GM12873 (cell line): ENCODE measurements at regions not wholly inside any gene's neighbourhood (a gene's known extent, or its start where the extent isn't known, plus 50 kb on each side); places are given as distances from the start of the nearest gene placed in this dataset.

Source experiments
- TF ChIP-seq, protein P1 (sequence below): IDR thresholded peaks from 2 replicates; pipeline ENCODE4 v1.5.1; 2012; ENCODE audit warnings: low read depth, mild to moderate bottlenecking, moderate library complexity, low read length, control low read depth; ENCODE audit not compliant: insufficient read depth; ENCODE audit errors: missing control alignments

DNA sequence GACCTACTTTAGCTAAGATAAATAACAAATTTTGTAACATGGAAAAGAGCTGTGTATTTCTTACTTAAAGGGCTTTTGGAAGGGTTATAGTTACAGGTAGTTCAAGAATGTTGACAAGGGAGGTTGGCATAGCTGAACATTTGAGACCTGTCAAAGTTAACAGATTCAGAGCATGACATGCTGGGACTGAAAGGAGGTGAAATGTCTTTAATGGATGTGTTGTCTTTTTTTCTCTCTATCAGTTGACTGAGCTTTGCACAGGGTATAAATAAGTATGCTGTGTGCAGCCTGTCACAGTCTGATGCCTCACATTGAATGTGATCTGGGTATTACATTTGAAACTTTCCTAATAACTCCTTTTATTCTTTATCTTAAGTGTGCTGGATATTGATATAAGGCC lies 411.9 kb upstream of the ZP4 start:
- TF ChIP-seq, protein P1, sequence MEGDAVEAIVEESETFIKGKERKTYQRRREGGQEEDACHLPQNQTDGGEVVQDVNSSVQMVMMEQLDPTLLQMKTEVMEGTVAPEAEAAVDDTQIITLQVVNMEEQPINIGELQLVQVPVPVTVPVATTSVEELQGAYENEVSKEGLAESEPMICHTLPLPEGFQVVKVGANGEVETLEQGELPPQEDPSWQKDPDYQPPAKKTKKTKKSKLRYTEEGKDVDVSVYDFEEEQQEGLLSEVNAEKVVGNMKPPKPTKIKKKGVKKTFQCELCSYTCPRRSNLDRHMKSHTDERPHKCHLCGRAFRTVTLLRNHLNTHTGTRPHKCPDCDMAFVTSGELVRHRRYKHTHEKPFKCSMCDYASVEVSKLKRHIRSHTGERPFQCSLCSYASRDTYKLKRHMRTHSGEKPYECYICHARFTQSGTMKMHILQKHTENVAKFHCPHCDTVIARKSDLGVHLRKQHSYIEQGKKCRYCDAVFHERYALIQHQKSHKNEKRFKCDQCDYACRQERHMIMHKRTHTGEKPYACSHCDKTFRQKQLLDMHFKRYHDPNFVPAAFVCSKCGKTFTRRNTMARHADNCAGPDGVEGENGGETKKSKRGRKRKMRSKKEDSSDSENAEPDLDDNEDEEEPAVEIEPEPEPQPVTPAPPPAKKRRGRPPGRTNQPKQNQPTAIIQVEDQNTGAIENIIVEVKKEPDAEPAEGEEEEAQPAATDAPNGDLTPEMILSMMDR = no peak

DNA sequence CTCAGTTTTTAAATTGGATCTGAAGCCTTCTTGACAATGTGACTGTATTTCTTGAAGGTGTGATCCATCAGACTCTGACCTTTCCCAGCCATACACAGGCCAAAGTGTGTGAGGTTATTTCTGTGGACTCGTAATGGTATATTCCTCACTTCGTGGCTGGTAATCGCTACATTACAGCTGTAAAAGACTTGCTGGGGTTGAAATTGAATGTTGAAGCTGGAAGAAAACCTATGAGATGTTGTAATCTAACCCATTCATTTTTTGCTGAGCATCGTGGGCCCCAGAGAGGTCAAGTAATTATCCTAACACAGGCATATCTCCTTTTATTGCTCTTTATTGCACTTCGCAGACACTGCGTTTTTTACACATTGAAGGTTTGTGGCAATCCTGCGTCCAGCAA lies 405.6 kb upstream of the ZP4 start:
- TF ChIP-seq, protein P1 = no peak

DNA sequence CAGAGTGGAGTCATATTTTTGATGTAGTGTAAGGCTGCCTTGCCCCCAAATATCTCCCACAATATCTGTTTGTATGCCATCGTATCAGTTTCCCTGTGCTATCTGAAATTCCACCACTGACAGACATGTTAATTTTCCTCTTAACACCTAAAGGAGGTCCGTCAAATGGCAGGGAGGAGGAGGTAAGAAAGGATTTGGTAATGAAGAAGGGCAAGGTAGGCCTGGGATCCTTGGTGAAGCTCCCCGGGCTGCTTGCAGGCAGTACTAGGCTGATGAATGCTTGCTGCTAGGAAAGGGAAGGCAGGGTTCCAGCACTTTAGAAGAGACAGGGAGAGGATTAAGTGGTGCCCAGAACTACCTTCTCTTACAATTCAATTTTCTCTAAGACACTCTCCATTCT lies 402.4 kb upstream of the ZP4 start:
- TF ChIP-seq, protein P1 = no peak

DNA sequence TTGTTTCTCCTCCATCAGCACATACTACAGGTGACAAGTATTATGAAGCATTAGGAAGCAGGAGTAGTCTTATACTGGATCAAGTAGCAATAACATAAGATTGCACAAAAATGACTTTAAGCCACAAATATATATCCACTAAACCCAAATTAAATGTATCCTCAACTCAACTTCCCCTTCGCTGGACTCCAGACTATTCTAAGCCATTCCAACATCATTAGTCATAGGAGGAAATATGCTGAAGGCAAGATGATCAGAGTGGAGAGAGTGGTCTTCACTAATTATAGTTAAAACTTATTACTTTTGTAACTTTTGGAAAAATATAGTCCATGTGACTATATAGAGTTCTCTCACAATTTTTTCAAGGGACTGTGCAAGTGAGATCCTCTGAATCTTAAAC lies 390.7 kb upstream of the ZP4 start:
- TF ChIP-seq, protein P1 = no peak

DNA sequence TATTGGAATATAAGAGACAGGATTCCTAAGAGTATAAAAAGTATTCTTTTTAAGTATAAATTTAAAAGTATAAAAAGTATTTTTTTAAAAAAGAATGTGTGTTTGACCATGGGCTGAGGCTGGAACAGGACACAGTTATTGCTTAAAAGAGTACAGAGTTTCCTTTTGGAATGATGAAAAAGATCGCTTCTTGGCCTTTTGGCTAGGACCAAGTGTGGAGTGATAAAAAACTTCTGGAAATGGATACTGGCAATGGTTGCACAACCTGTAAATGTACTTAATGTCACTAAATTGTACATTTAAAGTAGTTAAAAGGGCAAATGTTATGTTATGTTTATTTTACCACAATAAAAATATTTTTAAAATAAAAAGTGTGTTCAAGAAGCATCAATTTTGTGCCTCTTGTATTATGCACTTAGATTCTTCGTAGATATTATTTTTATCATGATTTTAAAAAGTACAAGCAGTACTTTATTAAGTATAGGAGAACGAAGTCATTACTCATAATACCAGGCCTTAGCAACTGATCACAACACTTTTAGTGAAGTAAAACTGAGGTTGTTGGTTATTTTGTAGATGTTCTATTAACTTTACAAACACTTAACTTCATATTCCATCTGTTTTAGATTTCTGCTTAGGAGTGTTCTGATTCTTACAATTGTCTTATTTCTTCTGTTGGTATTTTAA lies 389.1 kb upstream of the ZP4 start:
- TF ChIP-seq, protein P1 = no peak

DNA sequence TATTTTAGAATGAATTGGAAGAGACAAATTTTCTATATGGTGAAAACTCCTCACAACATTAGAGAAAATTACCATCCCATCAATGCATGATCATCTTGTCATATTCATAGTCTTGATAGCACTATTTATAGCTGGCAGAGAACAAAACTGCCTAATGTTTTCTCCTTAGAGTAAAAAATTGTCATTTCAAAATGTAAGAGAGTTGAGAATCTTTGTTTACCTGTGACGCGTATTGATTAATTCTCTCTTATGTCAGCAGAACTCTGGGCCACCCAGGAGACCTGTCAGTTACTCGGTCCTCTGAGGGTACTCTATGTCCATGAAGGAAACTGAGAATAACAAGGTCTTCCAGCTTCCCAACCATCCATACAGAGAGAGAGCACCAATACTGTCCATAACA lies 381.4 kb upstream of the ZP4 start:
- TF ChIP-seq, protein P1 = no peak

DNA sequence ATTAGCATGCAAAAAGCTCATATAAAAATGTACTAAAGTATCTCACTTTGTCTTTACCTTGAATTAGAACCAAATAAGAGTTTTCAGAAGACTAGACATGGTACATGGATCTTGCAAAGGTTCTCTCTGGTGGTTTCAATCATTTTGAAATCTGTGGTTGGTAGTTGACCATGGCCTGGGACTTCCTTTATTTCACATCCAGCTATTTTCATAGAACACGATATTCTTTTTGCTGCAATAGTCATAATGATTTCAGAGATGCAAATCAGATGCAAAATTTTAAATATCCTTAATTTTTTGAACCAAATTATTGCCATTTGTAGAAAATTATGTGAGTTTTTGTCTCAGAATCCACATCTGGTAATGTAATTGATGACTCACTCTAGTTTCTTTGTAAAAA lies 375.1 kb upstream of the ZP4 start:
- TF ChIP-seq, protein P1 = no peak
